ENCODE measurements at regions not wholly inside any gene's neighbourhood (a gene's known extent, or its start where the extent isn't known, plus 50 kb on each side); places are given as distances from the start of the nearest gene placed in this dataset.

GRCh38 chr16:86046026-86046425, 147.1 kb downstream of the IRF8 start:
- TF ChIP-seq, protein P1, sequence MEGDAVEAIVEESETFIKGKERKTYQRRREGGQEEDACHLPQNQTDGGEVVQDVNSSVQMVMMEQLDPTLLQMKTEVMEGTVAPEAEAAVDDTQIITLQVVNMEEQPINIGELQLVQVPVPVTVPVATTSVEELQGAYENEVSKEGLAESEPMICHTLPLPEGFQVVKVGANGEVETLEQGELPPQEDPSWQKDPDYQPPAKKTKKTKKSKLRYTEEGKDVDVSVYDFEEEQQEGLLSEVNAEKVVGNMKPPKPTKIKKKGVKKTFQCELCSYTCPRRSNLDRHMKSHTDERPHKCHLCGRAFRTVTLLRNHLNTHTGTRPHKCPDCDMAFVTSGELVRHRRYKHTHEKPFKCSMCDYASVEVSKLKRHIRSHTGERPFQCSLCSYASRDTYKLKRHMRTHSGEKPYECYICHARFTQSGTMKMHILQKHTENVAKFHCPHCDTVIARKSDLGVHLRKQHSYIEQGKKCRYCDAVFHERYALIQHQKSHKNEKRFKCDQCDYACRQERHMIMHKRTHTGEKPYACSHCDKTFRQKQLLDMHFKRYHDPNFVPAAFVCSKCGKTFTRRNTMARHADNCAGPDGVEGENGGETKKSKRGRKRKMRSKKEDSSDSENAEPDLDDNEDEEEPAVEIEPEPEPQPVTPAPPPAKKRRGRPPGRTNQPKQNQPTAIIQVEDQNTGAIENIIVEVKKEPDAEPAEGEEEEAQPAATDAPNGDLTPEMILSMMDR (IDR thresholded peaks at IDR 0.05; ENCODE audit: insufficient read depth, low read length): no peak
- TF ChIP-seq GABPA (IDR thresholded peaks at IDR 0.05; ENCODE audit: low read depth): no peak

Data from HL-60 (cell line).